HG03159 (cell line): ENCODE measurements at regions not wholly inside any gene's neighbourhood (a gene's known extent, or its start where the extent isn't known, plus 50 kb on each side); places are given as distances from the start of the nearest gene placed in this dataset.

ENCODE experiments used
- ATAC-seq: cut with Tn5 transposase; IDR thresholded peaks from one replicate; pipeline ENCODE4 v1.9.1; 2021; ENCODE audit warnings: mild to moderate bottlenecking, moderate library complexity; ENCODE audit not compliant: unreplicated experiment

GRCh38 chr9:115362101-115362500, 244.1 kb upstream of the TNC start:
- no peak for ATAC-seq

DNA sequence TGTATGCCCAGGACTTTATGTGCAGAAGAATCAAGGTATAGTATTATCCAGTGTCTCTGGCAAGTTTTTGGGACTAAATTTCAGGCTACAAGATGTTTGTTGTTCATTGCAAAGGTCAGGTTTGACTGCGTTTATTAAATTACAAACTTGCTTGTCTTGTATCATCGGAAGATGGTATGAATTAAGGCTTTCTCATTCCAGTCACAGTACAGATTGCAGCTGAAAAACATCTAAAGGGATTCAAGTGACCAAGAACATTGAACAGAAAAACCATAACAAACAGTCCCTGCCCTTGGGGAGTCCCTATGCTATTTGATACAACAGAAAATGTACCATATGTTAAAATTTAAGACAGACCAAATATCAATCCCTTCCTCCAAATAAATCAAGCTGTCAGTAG, 244.7 kb upstream of the TNC start:
- ATAC-seq, result no peak

GRCh38 chr9:115364991-115365390, 247.0 kb upstream of the TNC start:
- ATAC-seq, result no peak

DNA sequence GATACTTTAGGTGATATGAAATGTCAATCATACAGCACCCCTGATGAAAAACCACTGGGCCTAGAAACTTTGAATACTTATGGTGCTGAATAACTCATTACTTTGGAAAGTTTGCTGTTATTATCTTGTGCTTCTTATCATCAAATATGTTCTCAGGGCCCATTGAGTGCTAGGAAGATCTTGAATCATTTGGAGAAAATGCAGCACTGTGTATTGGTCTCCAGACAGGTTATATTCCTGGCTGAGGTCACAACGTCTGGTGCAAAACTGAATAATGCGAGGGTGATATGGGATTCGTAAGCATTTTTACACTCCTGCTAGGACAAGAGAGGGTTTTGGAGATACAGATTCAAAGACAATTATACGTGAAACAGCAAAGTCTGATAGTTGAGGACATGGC, 249.4 kb upstream of the TNC start:
- ATAC-seq, result no peak

DNA sequence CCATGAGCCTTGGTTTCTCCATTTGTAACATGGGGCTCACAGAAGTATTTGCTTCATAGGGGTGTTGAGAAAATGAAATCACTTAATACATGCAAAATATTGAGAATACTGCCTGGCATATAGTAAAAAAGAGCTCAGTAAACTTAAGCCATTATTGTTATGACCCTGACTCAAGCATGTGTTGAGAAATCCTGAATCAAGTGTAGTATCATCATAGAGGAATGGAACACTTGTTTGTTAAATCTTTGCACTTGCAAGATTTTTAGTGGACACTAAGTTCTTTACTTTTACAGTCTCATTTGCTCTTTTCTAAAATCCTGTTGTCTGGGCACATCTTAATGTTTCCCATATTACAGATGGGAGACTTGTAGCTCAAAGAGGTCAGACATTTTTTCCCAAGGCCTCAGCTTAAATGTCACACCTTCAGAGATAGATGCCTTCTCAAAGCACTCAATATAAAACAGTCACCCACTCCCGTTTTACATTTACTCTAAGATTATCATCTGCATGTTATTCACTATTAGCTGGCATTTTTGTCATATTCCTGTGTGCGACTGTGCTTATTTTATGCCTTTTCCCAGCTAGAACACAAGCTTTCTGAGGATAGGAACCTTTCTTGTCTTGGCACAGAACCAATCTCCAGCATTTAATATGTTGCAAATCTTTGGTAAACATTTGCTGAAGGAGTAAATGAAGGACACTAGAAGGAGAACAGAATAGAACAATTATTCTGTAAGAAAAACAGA, 250.0 kb upstream of the TNC start:
- no peak for ATAC-seq

DNA sequence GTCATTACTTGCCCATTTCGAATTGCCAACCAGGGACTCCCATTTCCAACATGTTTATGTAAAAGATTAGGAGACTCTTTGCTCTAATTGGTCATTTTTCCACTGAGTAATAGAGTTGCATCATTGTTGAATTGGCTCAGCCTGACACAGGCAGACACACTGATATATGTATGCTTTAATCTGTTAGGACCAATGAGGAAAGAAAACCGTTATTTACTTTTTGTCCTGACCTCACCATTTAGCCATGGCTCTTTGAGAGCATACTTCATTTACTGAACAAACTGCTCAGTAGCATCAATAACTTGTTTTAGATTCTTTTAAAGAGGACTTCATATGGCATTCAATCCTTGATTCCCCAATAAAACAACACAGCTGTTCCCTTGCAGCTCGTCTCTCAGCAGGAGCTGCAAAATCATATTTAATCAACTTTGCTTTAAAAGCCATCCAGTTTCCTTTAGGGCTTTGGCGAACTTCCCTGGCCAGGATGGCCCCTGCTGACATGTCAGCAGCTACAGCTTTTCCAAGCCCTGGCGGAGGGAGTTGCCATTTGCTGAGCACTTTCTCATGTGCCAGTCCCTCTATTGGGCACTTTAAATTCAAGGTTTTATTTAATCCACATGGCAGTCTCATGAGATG, 251.5 kb upstream of the TNC start:
- no peak for ATAC-seq

GRCh38 chr9:115373000-115373709, 255.2 kb upstream of the TNC start:
- peak; percentile 92 for ATAC-seq

DNA sequence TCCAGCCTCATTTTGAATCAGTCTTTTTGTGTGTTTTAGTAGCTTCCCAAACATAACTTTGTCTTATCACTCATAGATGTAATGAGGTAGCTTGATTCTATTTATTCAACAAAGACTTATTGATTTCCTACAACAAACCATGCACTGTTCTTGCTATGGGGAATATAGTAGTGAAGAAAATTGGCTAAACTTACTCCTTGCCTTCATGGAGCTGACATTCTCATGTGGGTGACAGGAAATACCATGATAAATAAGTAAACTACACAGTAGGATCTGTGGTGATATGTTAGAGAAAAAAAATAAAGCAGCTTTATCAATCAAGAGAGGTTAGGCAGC, 255.7 kb upstream of the TNC start:
- no peak for ATAC-seq

GRCh38 chr9:115374724-115375268, 256.8 kb upstream of the TNC start:
- no peak for ATAC-seq

GRCh38 chr9:115378241-115378640, 260.3 kb upstream of the TNC start:
- no peak for ATAC-seq

- no peak for ATAC-seq
These were observed 260.8 kb upstream of the TNC start for GRCh38 chr9:115378758-115379157.

DNA sequence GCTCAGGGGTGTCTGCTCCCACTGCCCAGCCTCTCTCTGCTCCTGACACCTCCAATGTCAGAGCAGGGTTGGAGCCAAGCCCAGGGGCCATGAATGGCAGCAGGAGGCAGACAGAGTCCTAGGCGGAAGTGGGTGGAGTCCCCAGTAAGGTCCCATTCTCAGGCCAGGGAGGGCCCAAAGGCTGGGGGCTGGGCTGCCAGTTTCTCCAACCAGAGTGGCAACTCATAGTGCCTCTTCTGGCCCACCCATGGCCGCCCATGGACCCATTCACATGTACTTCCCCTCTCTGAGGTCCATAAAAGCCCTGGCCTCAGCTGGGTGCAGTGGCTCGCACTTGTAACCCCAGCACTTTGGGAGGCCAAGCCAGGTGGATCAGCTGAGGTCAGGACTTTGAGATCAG, 261.8 kb upstream of the TNC start:
- no peak for ATAC-seq

DNA sequence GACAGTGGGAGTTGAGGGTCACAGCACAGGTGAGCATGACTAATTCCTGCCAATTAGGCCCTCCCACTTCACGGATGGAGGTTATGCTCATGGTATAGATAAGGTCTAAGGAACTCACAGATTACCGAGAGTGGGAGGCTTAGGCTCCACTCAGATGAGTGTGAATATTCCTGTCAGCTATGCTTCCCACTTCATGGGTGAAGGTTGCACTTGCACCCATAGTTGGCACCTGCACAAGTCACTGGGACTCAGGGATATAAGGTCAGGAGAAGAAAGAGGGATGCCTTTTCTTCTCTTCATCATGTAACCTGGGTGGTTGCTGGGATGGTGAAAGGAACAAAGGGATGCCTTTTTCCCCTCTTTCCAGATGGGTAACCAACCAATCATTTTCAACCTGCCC, 264.9 kb upstream of the TNC start:
- ATAC-seq, result no peak

DNA sequence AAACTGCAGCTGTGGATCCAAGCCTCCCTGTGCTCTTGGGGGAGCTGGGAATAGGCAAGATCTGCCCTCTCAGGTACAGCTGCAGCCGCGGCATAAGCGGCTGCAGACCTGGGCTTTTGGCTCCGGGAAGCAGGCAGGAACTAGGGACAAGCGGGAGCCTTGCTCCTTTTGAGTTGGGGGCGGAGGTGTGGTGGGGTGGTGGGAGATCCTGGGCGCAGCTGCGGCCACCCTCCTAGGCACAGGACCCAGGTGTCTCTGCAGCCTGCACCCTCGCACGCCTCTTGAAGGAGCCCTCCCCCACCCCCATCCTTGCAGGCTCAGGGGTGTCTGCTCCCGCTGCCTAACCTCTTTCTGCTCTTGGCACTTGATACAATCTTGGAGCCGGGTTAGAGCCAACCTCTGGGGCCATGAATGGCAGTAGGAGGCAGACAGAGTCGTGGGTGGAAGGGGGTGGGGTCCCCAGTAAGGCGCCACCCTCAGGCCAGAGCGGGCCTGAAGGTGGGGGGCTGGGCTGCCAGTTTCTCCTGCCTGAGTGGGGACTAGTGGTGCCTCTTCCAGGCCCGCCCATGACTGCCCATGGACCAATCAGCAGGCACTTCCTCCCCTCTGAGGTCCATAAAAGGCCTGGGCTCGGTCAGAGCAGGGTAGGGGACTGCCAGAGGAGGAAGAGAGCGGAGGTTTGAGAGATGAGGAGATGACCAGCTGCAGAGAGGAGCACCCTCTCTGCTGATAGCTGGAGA, 267.6 kb upstream of the TNC start:
- no peak for ATAC-seq

DNA sequence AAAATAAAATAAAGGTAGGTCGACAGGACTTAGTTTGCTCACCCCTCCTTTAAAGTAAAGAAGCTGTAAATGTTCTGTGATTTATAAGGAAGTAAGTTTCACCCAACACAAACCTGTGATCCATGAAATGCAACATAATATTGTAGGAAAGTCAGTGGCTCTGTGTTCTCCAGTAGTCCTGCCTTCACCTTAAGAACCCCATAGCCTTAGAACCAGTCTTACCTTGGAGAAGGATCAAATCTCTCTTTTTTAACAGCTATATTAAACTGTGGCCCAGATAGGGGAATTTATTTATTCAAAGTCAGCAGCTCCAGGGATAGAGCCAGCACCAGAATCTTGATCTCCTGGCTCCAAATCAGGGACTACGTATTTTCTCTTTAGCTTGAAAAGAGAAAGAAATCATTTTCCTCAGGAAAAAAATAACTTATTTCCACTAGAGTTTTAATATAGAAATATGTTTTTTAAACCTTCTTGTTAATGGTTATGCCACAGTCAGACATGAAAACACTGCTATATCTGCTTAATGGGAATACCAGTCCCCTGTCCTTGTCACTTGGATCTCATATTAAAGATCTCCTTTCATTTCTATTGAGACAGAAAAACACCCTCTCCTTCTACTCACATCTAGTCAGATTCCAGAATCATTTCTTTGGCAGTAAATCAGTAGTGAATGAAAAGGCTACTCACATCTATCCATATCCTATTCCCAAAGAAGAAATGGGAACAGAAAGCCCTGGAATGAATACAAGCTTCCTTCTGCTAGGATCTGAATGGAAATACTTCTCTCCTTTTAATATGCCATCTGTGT, 269.2 kb upstream of the TNC start:
- no peak for ATAC-seq

- no peak for ATAC-seq
These were observed 273.3 kb upstream of the TNC start for GRCh38 chr9:115391168-115391825.

DNA sequence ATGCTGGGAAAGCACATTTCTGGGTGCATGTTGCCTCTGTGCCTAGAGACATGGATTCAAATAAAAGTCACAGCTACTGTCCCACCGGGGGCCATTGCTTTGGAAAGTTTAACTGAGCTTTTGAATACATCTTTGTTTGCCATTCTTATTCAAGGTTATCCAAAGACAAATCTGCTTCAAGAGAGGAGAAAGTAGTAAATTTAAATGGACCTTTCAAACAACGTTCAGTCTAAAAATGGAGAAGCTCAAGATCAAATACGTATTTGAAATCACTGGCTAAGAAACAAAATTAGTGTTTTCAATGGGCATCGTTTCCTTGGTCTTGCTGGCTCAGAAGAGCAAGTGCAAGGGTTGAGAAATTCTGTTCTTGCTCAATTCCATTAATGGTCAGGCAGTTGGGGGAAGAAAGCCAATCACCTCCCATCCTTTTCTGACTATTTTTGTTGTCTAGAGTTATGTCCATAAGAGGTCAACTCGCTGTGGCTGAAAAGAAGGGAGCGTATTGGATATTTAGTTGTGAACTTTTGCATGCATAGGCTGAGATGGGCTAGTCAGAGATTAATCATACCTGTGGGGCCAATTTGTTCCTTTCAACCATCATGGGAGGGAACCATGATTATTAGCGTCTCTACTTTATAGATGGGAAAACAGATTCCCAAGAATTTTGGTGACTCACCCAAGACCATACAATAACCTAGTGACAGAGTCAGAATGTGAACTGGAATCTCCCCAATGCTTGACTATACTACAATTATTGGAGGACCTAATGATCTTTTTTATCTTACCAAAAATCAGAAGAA, 276.2 kb upstream of the TNC start:
- ATAC-seq, result no peak

GRCh38 chr9:115395511-115396021, 277.6 kb upstream of the TNC start:
- ATAC-seq, result no peak

DNA sequence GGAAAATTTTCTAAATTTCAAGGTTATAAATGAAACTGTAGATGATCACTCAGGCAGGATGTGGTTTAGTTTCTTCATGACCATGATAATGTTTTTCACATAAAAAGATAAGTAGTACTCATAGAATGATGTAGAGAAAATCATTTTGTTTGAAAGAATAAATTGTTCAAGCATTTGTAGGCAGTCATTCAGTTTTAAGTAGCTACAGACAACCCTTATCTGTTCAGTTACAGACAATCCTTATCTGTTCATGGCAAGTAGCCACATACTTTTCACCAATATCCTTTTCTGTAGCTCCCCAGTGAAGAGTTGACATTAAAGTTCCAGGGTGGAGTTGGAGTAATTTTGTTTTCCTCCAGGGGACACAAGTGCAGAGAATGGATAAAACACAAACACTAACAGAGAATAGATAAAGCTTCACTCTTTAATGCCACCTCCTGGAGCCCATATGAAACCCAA, 278.1 kb upstream of the TNC start:
- no peak for ATAC-seq
